ENCODE measurements at regions not wholly inside any gene's neighbourhood (a gene's known extent, or its start where the extent isn't known, plus 50 kb on each side); places are given as distances from the start of the nearest gene placed in this dataset.

GRCh38 chr18:45548614-45549013 is 66.7 kb upstream of the SLC14A2 start:
- no peak for DNase-seq

GRCh38 chr18:45549290-45549689 is 66.0 kb upstream of the SLC14A2 start:
- DNase-seq: no peak

DNA sequence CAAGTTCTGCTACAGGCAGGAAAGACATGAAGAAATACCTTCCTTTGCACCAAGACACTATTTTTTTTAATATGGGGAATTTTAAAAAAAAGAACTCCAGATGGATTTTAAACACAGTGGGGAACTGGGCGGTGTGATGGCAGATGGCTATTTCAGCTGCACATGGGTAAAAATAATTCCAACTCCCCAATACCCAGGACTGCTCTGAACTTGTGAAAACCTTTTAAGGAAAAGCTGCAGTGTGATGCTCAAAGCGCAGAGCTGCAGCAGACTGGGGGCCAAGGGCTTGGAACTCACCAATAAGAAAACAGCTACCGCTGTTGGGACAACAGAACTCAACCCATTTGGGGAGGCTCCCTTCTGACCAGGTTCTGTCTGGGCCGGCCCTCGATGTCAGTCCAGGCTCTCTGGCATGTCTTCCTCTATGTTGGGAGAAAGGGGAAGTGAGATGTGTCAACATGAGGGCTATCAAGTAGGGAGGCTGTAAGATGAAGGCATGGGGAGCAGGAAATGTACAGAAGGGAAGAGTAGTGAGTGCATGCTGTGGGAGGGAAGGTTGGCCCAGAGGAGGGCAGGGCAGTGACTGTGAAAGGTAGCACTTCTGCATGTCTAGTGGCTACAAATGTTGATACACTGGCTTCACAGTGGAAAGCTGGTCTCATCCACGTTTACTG is 64.0 kb upstream of the SLC14A2 start:
- DNase-seq: no peak

- peak; percentile 10 for DNase-seq
These were observed 61.4 kb upstream of the SLC14A2 start for GRCh38 chr18:45553723-45554388.

DNA sequence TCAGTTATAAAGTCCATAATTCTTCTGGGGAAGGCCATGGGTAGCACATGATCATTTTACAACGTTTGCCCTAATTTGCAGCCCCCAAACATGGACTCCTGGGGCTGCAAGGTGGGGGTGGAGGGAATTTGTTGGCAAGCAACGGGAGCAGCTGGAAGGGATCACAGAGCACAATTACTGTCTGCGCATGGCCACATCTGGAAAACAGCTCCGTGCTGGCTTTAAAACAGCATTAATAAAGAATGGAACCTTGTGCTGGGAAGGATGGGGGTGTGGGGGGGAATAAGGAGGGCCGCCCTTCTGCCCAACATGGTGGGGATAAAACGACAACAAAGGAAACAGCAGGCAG is 60.9 kb upstream of the SLC14A2 start:
- DNase-seq: peak; percentile 72

DNA sequence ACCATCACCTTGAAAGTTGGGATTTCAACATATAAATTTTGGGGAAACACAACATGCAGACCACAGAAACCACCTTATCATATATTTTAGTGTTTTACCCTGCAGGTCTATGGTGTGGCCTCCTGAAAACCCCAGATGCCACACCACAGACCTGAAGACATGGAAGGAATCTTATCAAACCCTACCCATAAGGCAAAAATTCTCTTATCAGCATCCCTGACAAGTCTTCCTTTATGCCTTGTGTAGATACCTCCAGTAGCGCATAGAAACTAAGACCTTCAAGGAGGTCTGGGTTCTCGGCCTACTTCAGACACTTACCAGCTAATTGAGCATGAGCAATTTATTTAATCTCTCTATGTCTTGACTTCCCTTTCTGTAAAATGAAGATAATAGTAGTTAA is 59.1 kb upstream of the SLC14A2 start:
- no peak for DNase-seq

DNA sequence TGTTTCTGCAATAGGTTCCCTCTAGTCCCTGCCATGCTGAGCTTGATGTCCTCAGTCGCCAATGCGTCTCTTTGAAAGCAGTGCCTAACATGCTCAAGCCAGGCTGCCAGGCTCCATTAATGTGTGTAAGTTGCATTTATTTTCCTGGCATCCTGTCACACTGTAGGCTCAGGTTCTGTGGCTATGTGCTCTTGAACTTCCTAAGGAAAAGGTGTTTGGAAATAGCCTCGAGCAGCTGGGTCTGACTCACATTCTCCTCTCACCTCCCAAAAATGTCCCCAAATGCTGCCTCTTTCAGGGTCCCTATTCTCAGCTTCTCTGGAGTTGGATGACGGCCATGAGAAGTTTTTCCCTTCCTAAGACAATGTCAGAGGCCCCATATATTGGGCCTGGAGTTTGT is 58.0 kb upstream of the SLC14A2 start:
- no peak for DNase-seq

- DNase-seq: no peak
These were observed 57.5 kb upstream of the SLC14A2 start for GRCh38 chr18:45557779-45558178.

DNA sequence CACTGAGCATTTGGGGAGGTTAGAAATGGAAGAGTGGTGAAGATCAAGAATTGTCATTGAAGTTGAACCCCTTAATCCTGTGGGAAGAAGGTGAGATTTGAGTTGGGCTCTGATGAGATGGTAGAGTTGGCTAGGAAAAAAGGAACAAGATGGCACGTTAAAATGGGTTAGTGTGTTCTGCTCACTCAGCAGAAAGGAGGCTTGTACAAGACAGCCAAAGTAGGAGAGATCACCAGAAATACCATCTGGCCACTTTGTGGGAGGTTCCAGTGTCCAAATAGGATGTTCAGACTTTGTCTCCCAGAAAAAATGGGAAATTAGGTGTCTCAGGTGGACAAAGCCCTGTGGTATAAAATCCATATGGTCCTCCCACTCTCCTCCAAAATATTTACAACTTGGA is 56.0 kb upstream of the SLC14A2 start:
- no peak for DNase-seq

DNA sequence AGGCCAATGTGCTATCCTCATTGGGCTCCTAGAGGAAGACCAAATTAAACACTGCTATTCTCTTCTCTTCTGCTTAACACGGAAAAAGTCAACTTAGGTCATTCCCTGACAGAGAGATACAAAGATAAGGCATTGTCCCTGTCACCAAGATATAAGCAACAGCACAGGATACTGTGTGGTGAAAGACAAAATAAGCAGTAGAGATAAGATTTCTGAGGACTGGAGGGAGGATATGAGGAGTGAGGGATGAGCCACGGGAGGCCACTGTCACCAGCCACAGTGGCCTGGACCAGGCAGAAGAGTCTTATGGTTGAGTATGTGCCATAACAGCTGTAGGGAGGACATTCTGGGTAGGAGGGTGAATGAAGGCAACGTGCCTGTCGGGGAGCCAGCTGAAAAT is 54.4 kb upstream of the SLC14A2 start:
- DNase-seq: no peak

DNA sequence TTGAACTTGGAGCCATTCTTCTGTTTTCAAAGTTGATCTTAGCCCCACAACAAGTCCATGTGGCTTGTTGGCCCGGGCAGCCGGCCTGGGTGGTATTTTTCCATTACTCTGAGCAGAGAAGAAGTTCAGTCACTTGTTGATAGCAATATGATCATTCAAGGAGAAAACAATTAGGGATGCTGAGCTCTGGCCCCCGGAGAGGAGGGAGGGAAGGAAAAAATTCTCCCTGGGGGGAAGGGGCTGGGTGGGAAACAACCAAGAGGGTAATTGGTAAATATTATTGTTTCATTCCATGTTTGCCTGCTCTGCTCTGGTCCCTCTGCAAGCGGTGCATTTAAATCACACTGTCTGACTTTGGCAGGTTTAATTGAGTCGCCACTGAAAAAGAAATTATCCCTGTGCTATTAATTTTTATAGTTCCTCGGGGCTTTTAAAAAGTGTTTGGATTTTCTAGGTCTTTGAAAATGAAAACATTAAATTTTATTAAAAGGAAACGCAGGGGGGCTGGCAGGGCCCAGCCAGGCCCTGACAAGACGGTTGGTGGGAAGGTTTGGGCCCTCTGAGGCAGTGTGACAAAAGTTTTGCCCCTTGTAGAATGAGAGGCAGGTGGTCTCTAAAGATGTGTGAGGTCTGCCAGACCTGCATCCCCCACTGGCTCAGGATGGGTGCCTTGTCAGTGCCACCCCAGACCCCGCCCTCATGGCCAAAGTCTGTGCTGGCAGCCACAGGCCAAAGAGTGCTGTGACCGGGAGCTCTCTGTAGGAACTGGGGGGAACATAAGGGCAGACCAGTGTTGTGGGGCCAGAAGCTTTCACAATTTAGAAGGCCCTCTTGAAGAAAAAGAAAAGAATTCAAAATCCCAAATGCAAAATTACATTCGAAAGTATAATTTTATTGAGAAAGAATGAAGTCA is 52.5 kb upstream of the SLC14A2 start:
- peak; percentile 21 for DNase-seq

- peak; percentile 27 for DNase-seq
These were observed 49.9 kb upstream of the SLC14A2 start for GRCh38 chr18:45565280-45565970.

Data from eye (tissue), 1 donor.